ENCODE measurements at regions not wholly inside any gene's neighbourhood (a gene's known extent, or its start where the extent isn't known, plus 50 kb on each side); places are given as distances from the start of the nearest gene placed in this dataset.
"Not testable (repeated sequence)": the region's sequence is repeated elsewhere in the genome, so short reads cannot be mapped to it uniquely, and the experiment has no call there.

DNA sequence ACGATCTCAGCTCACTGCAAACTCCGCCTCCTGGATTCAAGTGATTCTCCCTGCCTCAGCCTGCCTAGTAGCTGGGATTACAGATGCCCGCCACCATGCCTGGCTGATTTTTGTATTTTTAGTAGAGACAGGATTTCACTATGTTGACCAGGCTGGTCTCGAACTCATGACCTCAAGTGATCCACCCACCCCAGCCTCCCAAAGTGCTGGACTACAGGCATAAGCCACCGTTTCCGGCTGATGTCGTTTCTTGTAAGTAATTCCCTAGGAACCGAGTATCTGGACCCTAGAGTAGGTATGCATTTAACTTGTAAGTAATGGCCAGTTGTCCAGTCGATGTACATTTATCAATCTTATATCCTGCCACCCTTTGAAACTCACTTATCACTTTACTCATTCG, 491.2 kb downstream of the BRD1 start:
- H3K9me3 ChIP-seq (ENCODE audit: low read depth, low read length); H3K4me1 ChIP-seq (ENCODE audit: insufficient read depth, low read length); H3K27me3 ChIP-seq (ENCODE audit: insufficient read depth, low read length); H3K4me3 ChIP-seq (ENCODE audit: low read length): not testable (repeated sequence)

DNA sequence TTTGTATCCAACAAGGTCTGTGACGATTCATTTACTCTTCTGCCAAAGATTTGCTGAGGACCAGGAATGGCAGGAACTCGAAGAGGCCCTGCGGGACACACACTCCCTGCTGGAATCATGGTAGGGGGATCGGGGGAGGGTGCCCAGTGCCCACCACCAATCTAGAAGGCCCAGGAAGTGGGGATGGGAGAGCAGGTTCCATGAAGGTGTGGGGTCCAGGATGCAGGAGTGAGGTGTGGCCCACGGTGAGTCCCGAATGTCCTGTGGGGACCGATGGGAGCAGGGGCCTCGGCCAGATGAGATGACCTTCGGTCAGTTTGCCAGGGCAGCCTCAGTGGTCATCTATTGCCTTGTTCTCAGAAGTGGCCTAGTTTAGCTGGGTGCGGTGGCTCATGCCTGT, 492.7 kb downstream of the BRD1 start:
- Histone ChIP-seq H3K4me3 (ENCODE audit: low read length) (no peak overlapping the region), H3K27me3 (ENCODE audit: insufficient read depth, low read length) (no peaks in the 10 kb centered on the region), H3K4me1 (ENCODE audit: insufficient read depth, low read length) (no peaks in the 10 kb centered on the region), H3K9me3 (ENCODE audit: low read depth, low read length) (no peaks in the 10 kb centered on the region)

DNA sequence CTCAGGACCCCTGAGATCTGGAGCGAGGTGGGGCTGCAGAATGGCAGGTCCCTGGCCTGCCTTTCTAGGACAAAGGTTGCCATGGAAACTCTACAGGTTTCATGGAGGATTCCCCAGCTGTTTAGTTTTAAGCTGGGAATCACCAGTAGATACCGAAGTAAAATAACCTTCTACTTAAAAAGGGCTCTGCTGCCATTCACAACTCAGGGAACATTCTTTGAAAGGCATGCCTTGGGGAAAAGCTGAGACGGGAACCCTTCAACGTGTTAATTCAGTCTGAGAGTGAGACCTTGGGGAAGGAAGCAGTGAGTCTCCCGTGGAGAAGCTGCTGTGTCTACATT, 493.3 kb downstream of the BRD1 start:
- Histone ChIP-seq H3K9me3 (ENCODE audit: low read depth, low read length) (no peaks in the 10 kb centered on the region), H3K27me3 (ENCODE audit: insufficient read depth, low read length) (no peaks in the 10 kb centered on the region), H3K4me3 (ENCODE audit: low read length) (no peak overlapping the region), H3K4me1 (ENCODE audit: insufficient read depth, low read length) (no peaks in the 10 kb centered on the region)

DNA sequence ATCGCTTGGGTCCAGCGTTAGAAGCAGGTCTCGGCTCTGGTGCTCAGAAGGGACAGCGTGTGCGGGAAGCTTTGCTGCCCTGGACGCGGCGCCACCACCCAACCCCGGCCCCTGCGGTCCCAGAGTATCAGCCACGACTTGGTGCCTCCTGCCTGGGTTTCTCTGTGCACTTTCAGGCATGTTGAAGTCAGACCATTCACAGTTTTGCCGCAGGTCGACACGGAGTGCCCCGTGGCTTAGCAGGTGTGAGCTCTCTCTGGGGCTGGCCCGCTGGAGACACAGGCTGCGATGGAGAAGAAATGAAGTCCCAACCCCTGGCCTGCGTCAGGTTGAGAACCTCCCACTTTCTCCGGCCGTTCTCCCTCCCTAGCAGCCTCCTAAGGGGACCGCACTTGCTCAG, 494.5 kb downstream of the BRD1 start:
- H3K4me1 ChIP-seq (ENCODE audit: insufficient read depth, low read length) = no peaks in the 10 kb centered on the region
- no peak overlapping the region for H3K4me3 ChIP-seq (ENCODE audit: low read length)
- H3K9me3 ChIP-seq (ENCODE audit: low read depth, low read length) = no peaks in the 10 kb centered on the region
- no peaks in the 10 kb centered on the region for H3K27me3 ChIP-seq (ENCODE audit: insufficient read depth, low read length)

DNA sequence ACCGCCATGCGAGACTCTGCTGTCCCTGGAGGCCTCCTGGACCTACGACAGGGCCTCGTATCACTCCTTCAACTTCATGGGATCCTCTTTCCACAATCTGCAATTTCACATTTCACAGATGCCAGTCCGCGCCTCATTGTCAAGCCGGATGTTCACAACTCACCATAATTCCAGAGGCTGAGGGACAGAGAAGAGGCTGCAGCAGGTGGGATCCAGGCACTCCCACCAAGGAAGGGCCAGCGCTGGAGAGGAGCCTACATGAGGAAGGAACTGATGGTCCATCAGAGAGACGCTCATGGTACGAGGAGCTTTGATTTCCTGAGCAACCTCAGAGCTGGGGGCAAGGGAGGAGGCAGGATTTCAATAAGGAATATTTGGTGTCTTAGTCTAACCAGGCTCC, 495.0 kb downstream of the BRD1 start:
- H3K9me3 ChIP-seq (ENCODE audit: low read depth, low read length) = no peaks in the 10 kb centered on the region
- no peaks in the 10 kb centered on the region for H3K4me1 ChIP-seq (ENCODE audit: insufficient read depth, low read length)
- no peaks in the 10 kb centered on the region for H3K27me3 ChIP-seq (ENCODE audit: insufficient read depth, low read length)
- no peak overlapping the region for H3K4me3 ChIP-seq (ENCODE audit: low read length)

DNA sequence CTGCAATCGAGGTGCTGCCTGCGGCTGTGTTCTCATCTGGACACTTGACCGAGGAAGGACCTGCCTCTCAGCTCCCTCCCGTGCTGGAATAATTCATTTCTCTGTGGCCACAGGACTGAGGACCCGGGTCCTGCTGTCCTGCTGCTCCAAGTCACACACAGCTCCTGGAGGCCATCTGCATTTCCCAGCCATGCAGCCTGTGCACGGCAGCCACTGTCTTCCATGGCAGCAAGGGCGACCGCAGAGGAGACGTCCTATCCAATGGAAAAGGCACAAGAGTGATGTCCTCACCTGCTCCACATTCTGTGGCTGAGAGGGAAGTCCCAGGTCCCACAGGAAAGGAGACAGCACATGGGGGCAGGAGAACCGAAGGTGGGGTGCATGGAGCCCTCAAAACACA, 495.8 kb downstream of the BRD1 start:
- Histone ChIP-seq H3K9me3 (ENCODE audit: low read depth, low read length) (no peaks in the 10 kb centered on the region), H3K27me3 (ENCODE audit: insufficient read depth, low read length) (no peaks in the 10 kb centered on the region), H3K4me1 (ENCODE audit: insufficient read depth, low read length) (no peaks in the 10 kb centered on the region), H3K4me3 (ENCODE audit: low read length) (no peak overlapping the region)

DNA sequence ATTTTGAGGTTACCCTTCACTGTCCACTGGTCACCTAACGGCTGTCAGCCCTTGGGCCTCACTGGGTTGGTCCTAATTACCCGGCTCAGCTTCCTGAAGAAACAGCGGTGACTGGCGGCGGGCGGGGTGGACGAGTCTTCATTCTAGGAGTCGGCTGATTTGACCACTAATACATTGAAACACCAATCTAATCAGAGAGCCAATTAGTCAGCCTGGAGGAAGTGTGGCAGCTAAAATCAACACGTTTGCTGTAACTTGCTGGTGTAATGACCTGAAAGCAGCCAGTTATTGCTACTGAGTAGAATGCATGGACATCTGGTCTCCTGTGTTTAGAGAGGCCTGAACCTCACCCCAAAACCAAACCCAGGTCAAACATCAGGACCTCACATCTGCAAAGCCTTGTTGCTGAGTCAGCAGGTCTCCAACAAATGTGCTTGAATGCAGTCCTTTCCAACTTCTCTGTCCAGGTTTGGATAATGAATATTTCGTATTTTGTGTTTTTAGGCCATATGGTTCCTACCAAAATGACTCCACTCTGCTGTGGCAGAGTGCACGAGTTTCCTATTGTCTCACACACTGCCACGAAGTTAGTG, 496.4 kb downstream of the BRD1 start:
- no peak overlapping the region for H3K4me3 ChIP-seq (ENCODE audit: low read length)
- no peaks in the 10 kb centered on the region for H3K4me1 ChIP-seq (ENCODE audit: insufficient read depth, low read length)
- H3K27me3 ChIP-seq (ENCODE audit: insufficient read depth, low read length) = no peaks in the 10 kb centered on the region
- H3K9me3 ChIP-seq (ENCODE audit: low read depth, low read length) = no peaks in the 10 kb centered on the region

DNA sequence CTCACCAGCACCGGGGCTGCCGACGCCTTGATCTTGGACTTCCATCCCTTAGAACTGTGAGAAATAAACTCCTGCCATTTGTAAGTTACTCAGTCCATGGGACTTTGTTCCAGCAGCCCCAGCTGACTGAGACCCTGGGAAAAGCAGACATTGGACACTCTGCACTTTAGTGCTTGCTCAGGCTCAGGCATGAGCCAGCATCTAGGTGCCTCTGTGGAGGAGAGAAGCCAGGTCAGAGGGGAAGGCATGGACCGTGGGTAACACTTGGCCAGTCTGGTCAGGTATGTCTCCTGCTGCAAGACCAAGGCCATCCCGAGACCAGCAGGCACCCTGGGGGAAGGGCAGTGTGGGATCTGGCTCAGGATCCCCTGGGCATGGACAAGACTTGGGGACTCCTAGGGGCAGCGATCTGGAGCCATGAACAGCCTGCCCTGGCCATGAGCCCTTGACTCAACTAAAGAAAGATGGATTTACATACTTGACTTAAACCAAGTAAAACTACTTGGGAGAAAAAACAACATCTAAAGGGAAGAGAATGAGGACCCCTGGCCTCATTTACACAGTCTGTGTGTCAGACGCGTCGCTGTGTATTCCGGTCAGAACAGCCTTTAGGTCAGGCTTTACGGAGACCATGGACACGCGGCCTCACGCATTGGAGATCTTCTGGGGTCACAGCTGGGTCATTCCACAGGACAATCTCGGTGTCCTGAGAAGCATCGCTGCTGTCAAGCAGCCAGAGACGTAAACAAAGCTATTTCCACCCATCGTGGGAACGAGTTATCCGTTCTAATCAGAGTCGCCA, 497.1 kb downstream of the BRD1 start:
- Histone ChIP-seq H3K27me3 (ENCODE audit: insufficient read depth, low read length) (no peaks in the 10 kb centered on the region), H3K4me1 (ENCODE audit: insufficient read depth, low read length) (no peaks in the 10 kb centered on the region), H3K9me3 (ENCODE audit: low read depth, low read length) (no peaks in the 10 kb centered on the region), H3K4me3 (ENCODE audit: low read length) (no peak overlapping the region)

DNA sequence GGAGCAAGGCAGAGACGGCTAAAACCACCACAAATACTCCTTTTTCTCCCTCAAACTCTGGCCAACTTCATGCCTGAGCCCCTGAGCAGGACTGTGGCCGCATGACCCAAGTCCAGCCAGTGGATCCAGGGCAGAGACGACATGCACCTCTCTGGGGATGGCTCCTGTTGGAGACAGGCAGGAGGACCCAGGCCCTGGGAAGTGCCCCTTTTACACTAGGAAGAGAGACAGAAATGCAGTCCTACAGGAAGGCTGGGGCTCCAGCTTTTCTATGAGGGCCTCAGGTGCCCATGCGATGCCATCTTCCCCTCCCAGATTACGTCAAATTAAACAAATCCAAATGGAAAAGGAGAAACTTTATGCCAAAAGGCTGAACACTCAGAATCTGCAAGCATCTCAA, 498.0 kb downstream of the BRD1 start:
- Histone ChIP-seq H3K27me3 (ENCODE audit: insufficient read depth, low read length) (no peaks in the 10 kb centered on the region), H3K9me3 (ENCODE audit: low read depth, low read length) (no peaks in the 10 kb centered on the region), H3K4me1 (ENCODE audit: insufficient read depth, low read length) (no peaks in the 10 kb centered on the region), H3K4me3 (ENCODE audit: low read length) (no peak overlapping the region)

DNA sequence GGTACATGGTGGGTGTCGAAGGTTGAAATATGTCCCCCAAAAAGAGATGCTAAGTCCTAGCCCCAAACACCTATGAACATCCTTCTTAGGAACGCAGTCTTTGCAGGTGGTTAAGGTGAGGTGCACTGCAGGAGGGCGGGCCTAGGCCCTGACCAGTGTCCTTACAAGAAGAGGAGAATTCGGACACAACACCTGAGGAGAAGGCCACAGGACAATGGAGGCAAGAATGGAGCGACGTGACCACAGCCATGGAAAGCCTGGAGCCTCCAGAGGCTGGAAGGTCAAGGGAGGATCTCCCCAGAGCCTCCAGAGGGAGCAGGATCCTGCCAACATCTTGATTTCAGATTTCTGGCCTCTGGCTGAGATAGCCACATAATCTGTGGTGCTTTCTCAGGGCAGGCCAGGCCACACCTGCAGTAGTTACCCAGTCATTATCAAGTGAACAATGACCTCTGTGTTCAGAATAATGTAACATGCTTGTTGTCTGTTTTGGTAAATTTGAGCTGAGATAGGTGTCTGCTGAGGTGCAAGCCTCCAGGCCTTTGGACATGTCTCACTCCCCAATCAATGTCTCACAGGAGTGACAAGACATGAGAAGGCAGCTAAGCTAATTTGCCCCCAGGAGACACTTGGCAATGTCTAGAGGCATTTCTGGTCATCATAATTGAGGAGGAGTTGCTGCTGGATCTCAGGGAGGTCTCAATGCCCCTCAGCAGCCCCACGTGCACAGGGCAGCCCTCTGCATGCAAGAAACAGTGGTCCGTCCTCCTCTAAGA, 498.9 kb downstream of the BRD1 start:
- no peaks in the 10 kb centered on the region for H3K27me3 ChIP-seq (ENCODE audit: insufficient read depth, low read length)
- H3K9me3 ChIP-seq (ENCODE audit: low read depth, low read length) = no peaks in the 10 kb centered on the region
- H3K4me1 ChIP-seq (ENCODE audit: insufficient read depth, low read length) = no peaks in the 10 kb centered on the region
- H3K4me3 ChIP-seq (ENCODE audit: low read length) = no peak overlapping the region

DNA sequence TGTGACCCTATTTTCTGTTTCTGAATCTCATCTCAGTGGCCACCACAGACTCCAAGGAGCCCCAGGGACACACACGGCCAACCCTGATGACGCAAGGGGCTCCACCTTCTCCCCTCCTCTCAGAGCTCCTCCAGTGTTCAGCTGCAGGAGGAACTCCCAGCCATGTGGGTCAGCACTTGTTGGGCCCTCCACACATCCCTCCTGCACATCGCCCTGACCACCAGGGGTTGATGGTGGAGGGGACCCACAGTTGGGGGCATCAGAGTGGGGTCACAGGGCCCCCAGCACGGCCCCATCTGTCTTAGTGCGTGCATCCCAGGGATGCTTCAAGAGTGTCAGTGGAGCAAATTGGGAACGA, 499.6 kb downstream of the BRD1 start:
- Histone ChIP-seq H3K9me3 (ENCODE audit: low read depth, low read length) (no peaks in the 10 kb centered on the region), H3K27me3 (ENCODE audit: insufficient read depth, low read length) (no peaks in the 10 kb centered on the region), H3K4me1 (ENCODE audit: insufficient read depth, low read length) (no peaks in the 10 kb centered on the region), H3K4me3 (ENCODE audit: low read length) (no peak overlapping the region)

DNA sequence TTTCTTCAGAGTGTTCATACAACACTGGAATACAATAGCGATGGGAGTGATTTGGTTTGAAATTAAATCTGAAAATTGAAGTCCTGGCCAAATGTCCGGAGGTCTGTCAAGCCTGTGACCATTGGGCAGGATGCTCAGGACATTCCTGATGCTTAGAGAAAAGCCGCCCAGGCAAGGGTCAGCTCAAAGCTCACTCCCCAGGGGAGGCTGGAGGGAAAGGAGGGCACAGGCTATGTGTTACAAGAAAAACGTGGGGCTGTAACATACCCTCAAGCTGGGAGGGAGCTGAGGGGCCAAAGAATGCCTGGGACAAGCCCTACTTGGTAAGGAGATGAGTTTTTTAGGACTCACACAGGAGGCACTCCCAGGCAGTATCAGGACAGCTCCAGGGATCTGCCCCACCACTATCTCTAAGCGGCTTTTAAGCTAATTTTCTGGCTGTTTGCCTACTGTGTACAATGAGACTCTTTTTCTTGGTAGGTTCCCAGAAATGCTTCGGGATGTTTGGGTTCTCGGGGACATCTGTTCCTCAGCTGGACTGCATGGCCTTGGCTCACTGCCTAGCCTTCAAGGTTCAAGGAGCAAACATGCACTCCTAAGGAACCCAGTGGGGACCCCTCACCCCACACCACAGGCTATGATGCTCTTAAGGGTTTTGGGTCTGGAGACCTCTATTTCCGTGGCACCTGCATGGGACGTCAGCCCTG, 500.1 kb downstream of the BRD1 start:
- no peaks in the 10 kb centered on the region for H3K4me1 ChIP-seq (ENCODE audit: insufficient read depth, low read length)
- H3K27me3 ChIP-seq (ENCODE audit: insufficient read depth, low read length) = no peaks in the 10 kb centered on the region
- no peaks in the 10 kb centered on the region for H3K9me3 ChIP-seq (ENCODE audit: low read depth, low read length)
- H3K4me3 ChIP-seq (ENCODE audit: low read length) = no peak overlapping the region

DNA sequence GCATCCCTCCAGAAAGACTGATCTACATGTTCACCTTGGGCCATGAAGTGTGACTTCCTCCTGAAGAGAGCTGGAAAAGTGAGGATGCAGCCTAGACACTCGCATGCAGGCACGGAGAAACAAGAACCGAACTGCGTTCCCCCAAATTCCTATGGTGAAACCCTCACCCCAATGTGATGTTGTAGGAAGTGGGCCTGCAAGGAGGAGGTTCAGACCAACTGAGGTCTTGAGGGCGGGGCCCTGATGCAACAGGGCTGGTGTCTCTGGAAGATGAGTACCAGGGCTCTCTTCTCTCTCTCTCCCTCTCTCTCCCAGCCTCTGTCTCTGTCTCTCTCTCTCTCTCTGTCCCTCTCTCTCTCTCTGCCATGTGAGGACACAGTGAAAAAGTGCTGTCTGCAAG, 501.1 kb downstream of the BRD1 start:
- no peaks in the 10 kb centered on the region for H3K27me3 ChIP-seq (ENCODE audit: insufficient read depth, low read length)
- no peaks in the 10 kb centered on the region for H3K9me3 ChIP-seq (ENCODE audit: low read depth, low read length)
- no peak overlapping the region for H3K4me3 ChIP-seq (ENCODE audit: low read length)
- H3K4me1 ChIP-seq (ENCODE audit: insufficient read depth, low read length) = no peaks in the 10 kb centered on the region

DNA sequence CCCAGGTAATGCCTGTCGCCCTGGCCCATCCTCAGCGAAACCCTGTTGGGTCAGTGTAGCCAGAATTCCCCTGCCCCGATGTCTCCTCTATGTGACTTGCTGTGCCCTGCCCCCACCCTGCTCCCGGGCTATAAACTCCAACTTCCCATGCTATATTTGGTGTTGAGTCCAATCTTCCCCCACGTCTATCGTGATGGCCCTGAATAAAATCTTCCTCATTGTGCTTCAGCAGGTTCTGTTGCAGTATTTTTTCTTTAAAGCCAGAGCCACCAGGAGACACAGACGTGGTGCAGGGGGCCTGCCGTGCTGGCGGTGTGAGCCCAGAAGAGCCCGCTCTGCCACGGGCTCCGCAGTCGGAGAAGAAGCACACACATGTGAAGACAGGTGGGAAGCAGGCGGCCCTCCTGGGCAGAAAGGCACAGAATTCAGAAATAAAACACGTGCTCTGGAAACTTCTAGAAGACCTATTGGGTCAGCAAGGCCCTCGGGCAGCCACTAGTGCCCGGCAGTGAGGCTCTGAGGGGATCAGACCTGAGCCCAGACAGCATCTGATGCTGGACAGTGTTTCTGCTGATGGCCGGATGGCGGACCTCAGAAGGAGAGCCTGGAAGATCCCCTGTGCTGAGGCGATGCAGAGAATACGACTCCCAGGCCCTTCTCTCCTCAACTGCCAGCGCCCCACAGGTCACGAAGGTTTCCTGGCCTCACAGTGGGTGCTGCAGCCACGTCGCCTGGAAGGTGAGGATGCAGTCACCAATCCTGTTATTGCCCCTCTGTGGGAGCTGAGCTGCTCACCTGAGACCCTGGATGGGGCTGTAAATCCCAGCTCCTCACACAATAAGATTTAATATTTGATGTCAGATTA, 501.9 kb downstream of the BRD1 start:
- Histone ChIP-seq H3K9me3 (ENCODE audit: low read depth, low read length) (no peaks in the 10 kb centered on the region), H3K27me3 (ENCODE audit: insufficient read depth, low read length) (no peaks in the 10 kb centered on the region), H3K4me3 (ENCODE audit: low read length) (no peak overlapping the region), H3K4me1 (ENCODE audit: insufficient read depth, low read length) (no peaks in the 10 kb centered on the region)

Data from mononuclear cell (primary cell).